Progenitor cell of endocrine pancreas (in vitro differentiated cells): ENCODE measurements at regions not wholly inside any gene's neighbourhood (a gene's known extent, or its start where the extent isn't known, plus 50 kb on each side); places are given as distances from the start of the nearest gene placed in this dataset.

Experiments
- DNase-seq: peaks from one replicate; pipeline ENCODE4 v3.0.0; 2021; ENCODE audit warnings: low spot score; ENCODE audit not compliant: unreplicated experiment
- H3K27ac Mint-ChIP-seq: 2 replicates; pipeline ENCODE4 v1.8.0; 2021; ENCODE audit warnings: mild to moderate bottlenecking, moderate library complexity, mixed read lengths
- H3K27me3 Mint-ChIP-seq: 2 replicates; pipeline ENCODE4 v1.8.0; 2021; ENCODE audit warnings: mixed read lengths
- H3K36me3 Mint-ChIP-seq: 2 replicates; pipeline ENCODE4 v1.8.0; 2022; ENCODE audit warnings: mixed read lengths; ENCODE audit not compliant: insufficient read depth
- H3K4me1 Mint-ChIP-seq: 2 replicates; pipeline ENCODE4 v1.8.0; 2021; ENCODE audit warnings: low read depth, mixed read lengths
- H3K4me3 Mint-ChIP-seq: 2 replicates; pipeline ENCODE4 v1.8.0; 2021; ENCODE audit warnings: low read depth, mild to moderate bottlenecking, moderate library complexity, mixed read lengths
- H3K9me3 Mint-ChIP-seq: 2 replicates; pipeline ENCODE4 v1.8.0; 2021; ENCODE audit warnings: low read depth, mixed read lengths
- TF ChIP-seq, protein P1 (sequence below): fragments of 200-600 bp; sonication (generic); IDR thresholded peaks from one replicate; pipeline ENCODE4 v1.5.0; 2021; ENCODE audit warnings: antibody characterized with exemption, mild to moderate bottlenecking; ENCODE audit not compliant: unreplicated experiment

DNA sequence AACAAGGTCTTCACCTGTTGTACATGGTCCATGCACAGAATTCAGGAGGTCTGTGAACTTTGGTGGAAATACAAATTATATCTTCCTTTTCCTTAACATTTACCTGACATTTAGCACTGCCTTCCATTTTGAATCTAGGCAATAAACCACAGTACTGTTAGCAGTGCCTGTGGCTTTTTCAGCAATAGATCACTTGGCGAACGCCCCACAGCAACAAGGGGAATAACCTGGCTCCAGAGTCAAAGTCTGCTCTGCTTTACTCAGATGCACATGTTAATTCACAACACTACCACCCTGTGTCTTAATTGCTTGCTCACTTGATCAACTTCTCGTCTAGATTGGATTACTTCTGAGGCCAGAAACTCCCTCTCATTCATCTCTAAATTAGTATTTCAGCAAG lies 414.6 kb upstream of the PROK2 start:
- Mint-ChIP-seq H3K4me1 (no peaks in the 10 kb centered on the region), H3K27ac (no peak overlapping the region), H3K27me3 (peaks cover 6% of the 10 kb centered on the region), H3K9me3 (peaks cover 5% of the 10 kb centered on the region), H3K4me3 (no peak overlapping the region), H3K36me3 (no peaks in the 10 kb centered on the region)
- DNase-seq, result no peak
- TF ChIP-seq, protein P1, sequence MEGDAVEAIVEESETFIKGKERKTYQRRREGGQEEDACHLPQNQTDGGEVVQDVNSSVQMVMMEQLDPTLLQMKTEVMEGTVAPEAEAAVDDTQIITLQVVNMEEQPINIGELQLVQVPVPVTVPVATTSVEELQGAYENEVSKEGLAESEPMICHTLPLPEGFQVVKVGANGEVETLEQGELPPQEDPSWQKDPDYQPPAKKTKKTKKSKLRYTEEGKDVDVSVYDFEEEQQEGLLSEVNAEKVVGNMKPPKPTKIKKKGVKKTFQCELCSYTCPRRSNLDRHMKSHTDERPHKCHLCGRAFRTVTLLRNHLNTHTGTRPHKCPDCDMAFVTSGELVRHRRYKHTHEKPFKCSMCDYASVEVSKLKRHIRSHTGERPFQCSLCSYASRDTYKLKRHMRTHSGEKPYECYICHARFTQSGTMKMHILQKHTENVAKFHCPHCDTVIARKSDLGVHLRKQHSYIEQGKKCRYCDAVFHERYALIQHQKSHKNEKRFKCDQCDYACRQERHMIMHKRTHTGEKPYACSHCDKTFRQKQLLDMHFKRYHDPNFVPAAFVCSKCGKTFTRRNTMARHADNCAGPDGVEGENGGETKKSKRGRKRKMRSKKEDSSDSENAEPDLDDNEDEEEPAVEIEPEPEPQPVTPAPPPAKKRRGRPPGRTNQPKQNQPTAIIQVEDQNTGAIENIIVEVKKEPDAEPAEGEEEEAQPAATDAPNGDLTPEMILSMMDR, result no peak

DNA sequence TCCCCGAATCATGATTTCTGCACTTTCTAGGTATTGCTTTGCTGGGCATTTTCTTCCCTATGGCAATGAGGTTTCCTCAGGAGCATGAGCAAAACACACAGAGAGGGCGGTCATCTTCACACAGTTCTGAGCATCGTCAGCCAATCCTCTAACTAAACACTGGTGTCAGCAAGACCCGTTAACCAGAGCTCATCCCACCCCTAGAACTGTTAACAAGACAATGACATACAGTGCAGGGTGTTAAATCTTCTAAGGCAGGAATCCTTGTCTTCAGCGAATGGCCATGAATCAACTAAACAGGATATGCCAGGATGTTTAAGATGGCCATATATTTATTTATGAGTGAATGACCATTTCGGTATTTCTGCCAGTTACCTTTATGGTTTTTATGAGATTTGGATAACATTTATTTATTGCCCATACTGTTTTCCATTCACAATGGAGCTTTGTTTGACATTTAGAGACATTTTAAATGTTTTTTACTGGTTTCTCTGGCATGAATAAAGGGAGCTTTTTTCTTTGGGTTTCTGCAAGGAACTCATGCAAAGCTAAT lies 411.5 kb upstream of the PROK2 start:
- TF ChIP-seq, protein P1, result no peak
- H3K27ac Mint-ChIP-seq, result no peak overlapping the region
- H3K27me3 Mint-ChIP-seq, result peaks cover 4% of the 10 kb centered on the region
- H3K4me3 Mint-ChIP-seq, result no peak overlapping the region
- peaks cover 5% of the 10 kb centered on the region for H3K9me3 Mint-ChIP-seq
- H3K4me1 Mint-ChIP-seq, result no peaks in the 10 kb centered on the region
- DNase-seq, result no peak
- no peaks in the 10 kb centered on the region for H3K36me3 Mint-ChIP-seq

DNA sequence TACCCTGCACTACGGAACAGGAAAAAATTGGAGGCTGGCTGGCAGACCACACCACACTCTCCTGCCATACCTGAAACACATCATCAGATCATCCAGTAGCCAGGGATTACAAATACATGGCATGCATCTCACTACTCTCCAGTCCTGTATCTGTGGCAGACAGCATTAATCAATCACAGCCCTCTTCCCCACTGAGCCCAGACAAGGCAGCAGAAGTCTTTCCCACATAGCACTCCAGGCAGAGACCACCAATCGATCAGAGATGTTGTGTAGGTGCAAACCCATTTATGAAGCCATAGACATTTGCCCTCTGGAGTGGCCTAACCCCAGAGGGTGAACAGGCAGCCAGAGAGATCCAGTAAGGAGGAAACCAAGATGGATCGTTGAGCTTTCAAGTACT lies 410.9 kb upstream of the PROK2 start:
- Mint-ChIP-seq H3K36me3 (no peaks in the 10 kb centered on the region), H3K4me3 (no peak overlapping the region), H3K9me3 (peaks cover 3% of the 10 kb centered on the region), H3K27me3 (peaks cover 4% of the 10 kb centered on the region), H3K27ac (no peak overlapping the region), H3K4me1 (no peaks in the 10 kb centered on the region)
- no peak for DNase-seq
- TF ChIP-seq, protein P1, result no peak

DNA sequence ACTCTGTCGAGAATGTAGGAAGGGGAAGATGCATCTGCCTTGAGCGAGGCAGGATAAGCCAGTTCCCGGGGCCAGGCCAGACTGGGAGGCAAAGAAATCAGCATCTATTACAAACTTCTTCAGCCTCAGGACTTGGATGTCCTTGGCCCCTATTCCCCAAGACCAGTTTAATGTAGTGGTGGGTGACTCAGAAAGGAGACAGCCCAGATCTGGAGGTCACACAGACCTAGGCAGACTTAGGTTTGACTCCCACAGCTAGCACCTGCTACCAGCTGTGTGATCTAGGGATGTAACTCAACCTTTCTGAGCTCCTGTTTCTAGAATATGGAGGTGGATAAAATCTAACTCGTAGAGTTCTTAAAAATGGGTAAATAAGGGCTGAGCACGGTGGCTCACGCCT lies 409.5 kb upstream of the PROK2 start:
- Mint-ChIP-seq H3K27ac (no peak overlapping the region), H3K4me3 (no peak overlapping the region), H3K36me3 (no peaks in the 10 kb centered on the region), H3K27me3 (peaks cover 4% of the 10 kb centered on the region), H3K4me1 (no peaks in the 10 kb centered on the region), H3K9me3 (no peaks in the 10 kb centered on the region)
- TF ChIP-seq, protein P1, result no peak
- no peak for DNase-seq

DNA sequence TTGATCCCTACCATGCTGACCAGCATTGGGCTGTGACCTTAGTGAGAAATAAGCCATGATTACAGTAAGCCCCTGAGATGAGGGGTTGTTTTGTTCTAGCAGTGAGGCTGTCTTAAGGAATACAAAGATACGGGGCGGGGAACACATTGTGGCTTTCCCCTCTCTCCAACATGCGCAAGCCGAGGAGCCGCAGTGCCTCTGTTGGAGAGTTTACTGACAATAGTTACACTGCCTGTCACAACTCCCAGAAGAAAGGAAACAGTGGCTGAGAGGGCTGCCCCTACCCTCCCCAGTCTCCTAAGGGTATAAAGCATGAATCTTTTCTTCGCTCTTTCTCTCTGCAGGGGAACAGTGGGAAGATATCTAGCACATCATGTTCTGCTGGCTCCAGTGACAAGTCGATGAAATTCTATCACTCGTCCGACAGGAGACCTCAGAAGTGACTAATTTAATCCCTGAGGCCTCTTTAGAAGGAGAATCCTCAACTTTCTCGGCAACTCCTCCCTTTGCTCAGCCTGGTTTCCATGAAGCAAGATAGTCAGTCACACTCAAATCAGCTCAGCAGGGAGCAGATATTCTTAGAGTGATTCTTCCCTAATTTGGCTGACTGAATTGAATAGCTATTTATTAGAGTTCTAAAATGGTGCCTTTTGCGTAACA lies 409.0 kb upstream of the PROK2 start:
- no peak for DNase-seq
- Mint-ChIP-seq H3K4me3 (no peak overlapping the region), H3K9me3 (no peaks in the 10 kb centered on the region), H3K36me3 (no peaks in the 10 kb centered on the region), H3K27ac (no peak overlapping the region), H3K27me3 (peaks cover 4% of the 10 kb centered on the region), H3K4me1 (no peaks in the 10 kb centered on the region)
- TF ChIP-seq, protein P1, result no peak
